DND-41 (cell line): ENCODE measurements at regions not wholly inside any gene's neighbourhood (a gene's known extent, or its start where the extent isn't known, plus 50 kb on each side); places are given as distances from the start of the nearest gene placed in this dataset.

Source experiments
- CTCF ChIP-seq: IDR thresholded peaks from 2 replicates; pipeline ENCODE4 v1.5.1; 2012; ENCODE audit warnings: borderline replicate concordance, low read length, moderate library complexity, mild to moderate bottlenecking; ENCODE audit not compliant: poor library complexity, severe bottlenecking; ENCODE audit errors: extremely low read depth
- EZH2 ChIP-seq: IDR thresholded peaks from 3 replicates; pipeline ENCODE4 v1.6.1; 2012; ENCODE audit warnings: borderline replicate concordance, low read depth, mild to moderate bottlenecking, moderate library complexity, low read length, inconsistent platforms; ENCODE audit not compliant: severe bottlenecking

GRCh38 chr14:22407033-22407432 lies 182.0 kb downstream of the DAD1 start:
- TF ChIP-seq CTCF, result no peak
- no peak for TF ChIP-seq EZH2
